HCT116 (cell line): ENCODE measurements at regions not wholly inside any gene's neighbourhood (a gene's known extent, or its start where the extent isn't known, plus 50 kb on each side); places are given as distances from the start of the nearest gene placed in this dataset.

ENCODE experiments used
- ATAC-seq: fragments of 200-7000 bp; cut with Tn5 transposase; 2 replicates; pipeline ENCODE4 v1.9.1; 2020; ENCODE audit warnings: mild to moderate bottlenecking, moderate library complexity
- BruUV-seq: library from RNA; stranded (reverse); fragments of 400-500 nt; replicated peaks from 2 replicates; lab custom pipeline; 2021; lab: Mats Ljungman, UMichigan
- CTCF ChIA-PET: fragments of 300-600 bp; sonication (Branson Sonifier 250); formaldehyde crosslinking; loops from one replicate; lab custom pipeline; 2021; ENCODE audit warnings: antibody characterized with exemption; lab: Charles Lee
- POLR2A ChIA-PET: fragments of 300-600, 350-600 bp; sonication (Branson Sonifier 250); formaldehyde crosslinking; loops from one replicate; lab custom pipeline; 2021; ENCODE audit warnings: antibody characterized with exemption; lab: Charles Lee
- RAD21 ChIA-PET, 2 experiments: fragments of 300-600 bp; sonication (Branson Sonifier 250); formaldehyde crosslinking; loops; one replicate each; lab custom pipeline; 2023; ENCODE audit warnings: low total read pairs in 2 of 2; ENCODE audit not compliant: uncharacterized antibody in 2 of 2, unreplicated experiment in 2 of 2, low non-redundant PET in 1 of 2; lab: Charles Lee
- DNase-seq: peaks from one replicate; pipeline ENCODE4 v3.0.0-alpha.2; 2010; ENCODE audit warnings: low read depth, low spot score
- H2AFZ ChIP-seq: fragments of 200-600 bp; shearing (Covaris generic), sonication (generic); 2 replicates; pipeline ENCODE4 v1.6.1; 2017; ENCODE audit warnings: low read depth, mixed run types, mixed read lengths, antibody characterized with exemption, low read length; ENCODE audit not compliant: poor library complexity, severe bottlenecking
- H3K27ac ChIP-seq: 2 replicates; pipeline ENCODE4 v1.5.1; 2012; ENCODE audit warnings: low read depth, low read length
- H3K27me3 ChIP-seq: fragments of 200-600 bp; sonication (generic); 2 replicates; pipeline ENCODE4 v1.6.1; 2016; ENCODE audit warnings: mixed run types, low read length, mixed read lengths; ENCODE audit not compliant: insufficient read depth
- H3K36me3 ChIP-seq, 2 experiments: fragments of 200-500 bp in 1 of 2; fragments of 200-600 bp in 1 of 2; sonication (Bioruptor generic) in 1 of 2; sonication (generic) in 1 of 2; 2 replicates each; pipeline versions ENCODE4 v1.5.1 to v1.6.1; 2014 to 2016; ENCODE audit warnings: low read length in 2 of 2, inconsistent platforms in 1 of 2, mixed read lengths in 1 of 2, mixed run types in 1 of 2; ENCODE audit not compliant: insufficient read depth in 2 of 2, control insufficient read depth in 1 of 2
- H3K4me1 ChIP-seq, 2 experiments: fragments of 200-600 bp in 1 of 2; sonication (generic) in 1 of 2; 2 replicates each; pipeline versions ENCODE4 v1.5.1 to v1.6.1; 2012 to 2017; ENCODE audit warnings: low read length in 2 of 2, inconsistent platforms in 1 of 2, mild to moderate bottlenecking in 1 of 2, mixed read lengths in 1 of 2, mixed run types in 1 of 2, moderate library complexity in 1 of 2; ENCODE audit not compliant: insufficient read depth in 2 of 2, control insufficient read depth in 1 of 2
- H3K4me2 ChIP-seq: fragments of 200-600 bp; sonication (generic); 2 replicates; pipeline ENCODE4 v1.6.1; 2017; ENCODE audit warnings: mixed run types, low read length, mixed read lengths
- H3K4me3 ChIP-seq, 2 experiments: fragments of 200-600 bp in 1 of 2; sonication (generic) in 1 of 2; replicated peaks in 1 of 2; 2 replicates each; pipeline ENCODE4 v1.5.1; 2011 to 2016; ENCODE audit warnings: low read length in 2 of 2, control low read depth in 1 of 2, low read depth in 1 of 2, mild to moderate bottlenecking in 1 of 2, mixed read lengths in 1 of 2, mixed run types in 1 of 2
- H3K79me2 ChIP-seq: fragments of 200-600 bp; sonication (generic); 2 replicates; pipeline ENCODE4 v1.6.1; 2017; ENCODE audit warnings: mild to moderate bottlenecking, mixed run types, low read length, moderate library complexity, mixed read lengths; ENCODE audit not compliant: insufficient read depth
- H3K9ac ChIP-seq: fragments of 200-600 bp; sonication (generic); 2 replicates; pipeline ENCODE4 v1.6.1; 2016; ENCODE audit warnings: low read length, mixed read lengths
- H3K9me2 ChIP-seq: fragments of 200-600 bp; sonication (generic), shearing (Covaris generic); 2 replicates; pipeline ENCODE4 v1.6.1; 2017; ENCODE audit warnings: mixed run types, mild to moderate bottlenecking, moderate library complexity; ENCODE audit not compliant: insufficient read depth
- H3K9me3 ChIP-seq, 2 experiments: fragments of 200-500 bp in 1 of 2; fragments of 200-600 bp in 1 of 2; sonication (Bioruptor generic) in 1 of 2; sonication (generic) in 1 of 2; 2 replicates each; pipeline ENCODE4 v1.6.1; 2014 to 2017; ENCODE audit warnings: low read length in 2 of 2, mixed read lengths in 2 of 2, inconsistent platforms in 1 of 2, low read depth in 1 of 2, mild to moderate bottlenecking in 1 of 2, mixed run types in 1 of 2, moderate library complexity in 1 of 2; ENCODE audit not compliant: control insufficient read depth in 1 of 2, insufficient read depth in 1 of 2
- H4K20me1 ChIP-seq: fragments of 200-600 bp; sonication (generic), shearing (Covaris generic); 2 replicates; pipeline ENCODE4 v1.6.1; 2017; ENCODE audit warnings: mixed run types, mild to moderate bottlenecking, moderate library complexity; ENCODE audit not compliant: insufficient read depth
- ATF3 ChIP-seq: IDR thresholded peaks from 2 replicates; pipeline ENCODE4 v1.6.1; 2012
- CEBPB ChIP-seq: IDR thresholded peaks from 2 replicates; pipeline ENCODE4 v1.6.1; 2012; ENCODE audit warnings: low read depth
- CTCF ChIP-seq, 3 experiments: fragments of 200-600 bp in 1 of 3; sonication (generic) in 1 of 3; IDR thresholded peaks in 2 of 3; conservative IDR thresholded peaks in 1 of 3; 2 replicates each; pipeline ENCODE4 v1.5.1; 2012 to 2017; ENCODE audit warnings: low read depth in 2 of 3, low read length in 2 of 3, antibody characterized with exemption in 1 of 3, borderline replicate concordance in 1 of 3, control low read depth in 1 of 3, mild to moderate bottlenecking in 1 of 3, mixed read lengths in 1 of 3, mixed run types in 1 of 3, moderate library complexity in 1 of 3; ENCODE audit not compliant: insufficient read depth in 1 of 3
- EGR1 ChIP-seq: IDR thresholded peaks from 2 replicates; pipeline ENCODE4 v1.6.1; 2012; ENCODE audit warnings: low read depth
- ELF1 ChIP-seq: IDR thresholded peaks from 2 replicates; pipeline ENCODE4 v1.6.1; 2012; ENCODE audit warnings: low read depth, borderline replicate concordance
- FOSL1 ChIP-seq: IDR thresholded peaks from 2 replicates; pipeline ENCODE4 v1.6.1; 2012; ENCODE audit warnings: low read depth
- ZBTB33 ChIP-seq: IDR thresholded peaks from 2 replicates; pipeline ENCODE4 v1.6.1; 2011; ENCODE audit warnings: mild to moderate bottlenecking, low read length, moderate library complexity; ENCODE audit not compliant: insufficient replicate concordance; ENCODE audit errors: extremely low read depth
- ZFX ChIP-seq: fragments of 450-650 bp; IDR thresholded peaks from 2 replicates; pipeline ENCODE4 v1.6.1; 2017
- ZNF274 ChIP-seq: fragments of 200-500 bp; sonication (Bioruptor generic); IDR thresholded peaks from 2 replicates; pipeline ENCODE4 v1.6.1; 2014; ENCODE audit warnings: mild to moderate bottlenecking, low read depth, low read length, inconsistent platforms
- intact Hi-C: fragments of 100-400 bp; cut with micrococcal nuclease; formaldehyde crosslinking; loops from 2 replicates; pipeline ENCODE4 v1.10.0; 2022

- TF ChIP-seq ZBTB33 (no peak), CTCF (IDR thresholded peaks at IDR 0.05 in 2 of 3, conservative IDR thresholded peaks at IDR 0.05 in 1 of 3; ENCODE audit: borderline replicate concordance in 1 of 3, insufficient read depth in 1 of 3, low read depth in 2 of 3, low read length in 2 of 3) (no peak), ELF1 (no peak), ATF3 (no peak), CEBPB (no peak), ZNF274 (no peak), FOSL1 (no peak), EGR1 (no peak), ZFX (no peak)
- ChIA-PET CTCF (no interaction called here), POLR2A (no interaction called here), RAD21 (no interaction called here)
- DNase-seq = no peak
- intact Hi-C loops = no loop called here
- Histone ChIP-seq H3K36me3 (no peaks in the 10 kb centered on the region), H3K4me1 (no peaks in the 10 kb centered on the region), H4K20me1 (no peaks in the 10 kb centered on the region), H3K27ac (no peak overlapping the region), H3K27me3 (no peaks in the 10 kb centered on the region), H3K4me2 (no peak overlapping the region), H2AFZ (no peak overlapping the region), H3K79me2 (no peaks in the 10 kb centered on the region), H3K9me3 (peaks cover 3 to 16% of the 10 kb centered on the region in 2 experiments; a peak in 2 of 4 replicates), H3K9ac (no peak overlapping the region), H3K9me2 (no peaks in the 10 kb centered on the region), H3K4me3 (no peak overlapping the region)
- no peak for ATAC-seq
- no TSS peak for BruUV-seq
Measured at GRCh38 chr14:86179980-86180379, 650.0 kb downstream of the FLRT2 start.
